Ishikawa (cell line): ENCODE measurements at regions not wholly inside any gene's neighbourhood (a gene's known extent, or its start where the extent isn't known, plus 50 kb on each side); places are given as distances from the start of the nearest gene placed in this dataset.

Experiments used
- CEBPB ChIP-seq: IDR thresholded peaks from 2 replicates; pipeline ENCODE4 v1.6.1; 2012
- EP300 ChIP-seq: IDR thresholded peaks from 2 replicates; pipeline ENCODE4 v1.6.1; 2012; ENCODE audit warnings: borderline replicate concordance
- MAX ChIP-seq: IDR thresholded peaks from 2 replicates; pipeline ENCODE4 v1.6.1; 2012
- NFIC ChIP-seq: IDR thresholded peaks from 2 replicates; pipeline ENCODE4 v1.6.1; 2012
- TAF1 ChIP-seq: IDR thresholded peaks from 2 replicates; pipeline ENCODE4 v1.6.1; 2012; ENCODE audit warnings: low read depth, mild to moderate bottlenecking
- TCF12 ChIP-seq: IDR thresholded peaks from 2 replicates; pipeline ENCODE4 v1.6.1; 2012; ENCODE audit warnings: low read depth
- TEAD4 ChIP-seq: IDR thresholded peaks from 2 replicates; pipeline ENCODE4 v1.6.1; 2012
- ZBTB7A ChIP-seq: IDR thresholded peaks from 2 replicates; pipeline ENCODE4 v1.6.1; 2012; ENCODE audit warnings: low read depth
- TF ChIP-seq, protein P1 (sequence below): IDR thresholded peaks from 2 replicates; pipeline ENCODE4 v1.6.1; 2012; ENCODE audit warnings: low read depth, mild to moderate bottlenecking

DNA sequence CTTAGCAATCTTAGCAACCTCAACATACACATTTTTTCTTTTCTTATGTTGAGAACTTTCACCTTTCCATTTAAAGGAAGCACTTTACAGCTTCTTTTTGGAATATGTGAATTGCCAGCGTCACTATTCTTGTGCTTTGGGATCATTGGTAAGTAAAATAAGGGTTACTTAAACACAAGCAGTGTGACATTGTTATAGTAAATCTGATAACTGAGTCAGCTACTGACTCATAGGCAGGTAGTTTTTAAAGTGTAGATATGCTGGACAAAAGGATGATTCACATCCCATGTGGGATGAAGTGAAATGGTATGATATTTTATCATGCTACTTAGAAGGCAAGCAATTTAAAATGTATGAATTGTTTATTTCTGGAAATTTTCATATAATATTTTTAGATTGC lies 637.2 kb downstream of the DCDC2C start:
- TF ChIP-seq MAX (no peak), NFIC (no peak), TCF12 (no peak), CEBPB (no peak), TAF1 (no peak), EP300 (no peak), ZBTB7A (no peak), TEAD4 (no peak)
- TF ChIP-seq, protein P1, sequence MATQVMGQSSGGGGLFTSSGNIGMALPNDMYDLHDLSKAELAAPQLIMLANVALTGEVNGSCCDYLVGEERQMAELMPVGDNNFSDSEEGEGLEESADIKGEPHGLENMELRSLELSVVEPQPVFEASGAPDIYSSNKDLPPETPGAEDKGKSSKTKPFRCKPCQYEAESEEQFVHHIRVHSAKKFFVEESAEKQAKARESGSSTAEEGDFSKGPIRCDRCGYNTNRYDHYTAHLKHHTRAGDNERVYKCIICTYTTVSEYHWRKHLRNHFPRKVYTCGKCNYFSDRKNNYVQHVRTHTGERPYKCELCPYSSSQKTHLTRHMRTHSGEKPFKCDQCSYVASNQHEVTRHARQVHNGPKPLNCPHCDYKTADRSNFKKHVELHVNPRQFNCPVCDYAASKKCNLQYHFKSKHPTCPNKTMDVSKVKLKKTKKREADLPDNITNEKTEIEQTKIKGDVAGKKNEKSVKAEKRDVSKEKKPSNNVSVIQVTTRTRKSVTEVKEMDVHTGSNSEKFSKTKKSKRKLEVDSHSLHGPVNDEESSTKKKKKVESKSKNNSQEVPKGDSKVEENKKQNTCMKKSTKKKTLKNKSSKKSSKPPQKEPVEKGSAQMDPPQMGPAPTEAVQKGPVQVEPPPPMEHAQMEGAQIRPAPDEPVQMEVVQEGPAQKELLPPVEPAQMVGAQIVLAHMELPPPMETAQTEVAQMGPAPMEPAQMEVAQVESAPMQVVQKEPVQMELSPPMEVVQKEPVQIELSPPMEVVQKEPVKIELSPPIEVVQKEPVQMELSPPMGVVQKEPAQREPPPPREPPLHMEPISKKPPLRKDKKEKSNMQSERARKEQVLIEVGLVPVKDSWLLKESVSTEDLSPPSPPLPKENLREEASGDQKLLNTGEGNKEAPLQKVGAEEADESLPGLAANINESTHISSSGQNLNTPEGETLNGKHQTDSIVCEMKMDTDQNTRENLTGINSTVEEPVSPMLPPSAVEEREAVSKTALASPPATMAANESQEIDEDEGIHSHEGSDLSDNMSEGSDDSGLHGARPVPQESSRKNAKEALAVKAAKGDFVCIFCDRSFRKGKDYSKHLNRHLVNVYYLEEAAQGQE: no peak
